HG03159 (cell line): ENCODE measurements at regions not wholly inside any gene's neighbourhood (a gene's known extent, or its start where the extent isn't known, plus 50 kb on each side); places are given as distances from the start of the nearest gene placed in this dataset.

ENCODE experiments used
- ATAC-seq: cut with Tn5 transposase; IDR thresholded peaks from one replicate; pipeline ENCODE4 v1.9.1; 2021; ENCODE audit warnings: mild to moderate bottlenecking, moderate library complexity; ENCODE audit not compliant: unreplicated experiment

DNA sequence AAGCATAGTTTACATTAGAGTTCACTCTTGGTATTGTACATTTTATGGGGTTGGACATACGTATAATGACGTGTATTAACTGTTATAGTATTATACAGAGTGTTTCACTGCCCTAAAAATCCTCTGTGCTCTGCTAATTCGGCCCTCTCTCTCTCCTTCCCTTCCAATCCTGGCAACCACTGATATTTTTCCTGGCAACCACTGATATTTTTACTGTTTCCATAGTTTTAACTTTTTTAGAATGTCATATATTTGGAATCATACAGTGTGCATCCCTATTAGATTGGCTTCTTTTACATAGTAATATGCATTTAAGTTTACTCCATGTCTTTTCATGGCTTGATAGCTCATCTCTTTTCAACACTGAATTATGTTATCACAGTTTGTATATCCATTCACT is 526.7 kb downstream of the RIT2 start:
- no peak for ATAC-seq

DNA sequence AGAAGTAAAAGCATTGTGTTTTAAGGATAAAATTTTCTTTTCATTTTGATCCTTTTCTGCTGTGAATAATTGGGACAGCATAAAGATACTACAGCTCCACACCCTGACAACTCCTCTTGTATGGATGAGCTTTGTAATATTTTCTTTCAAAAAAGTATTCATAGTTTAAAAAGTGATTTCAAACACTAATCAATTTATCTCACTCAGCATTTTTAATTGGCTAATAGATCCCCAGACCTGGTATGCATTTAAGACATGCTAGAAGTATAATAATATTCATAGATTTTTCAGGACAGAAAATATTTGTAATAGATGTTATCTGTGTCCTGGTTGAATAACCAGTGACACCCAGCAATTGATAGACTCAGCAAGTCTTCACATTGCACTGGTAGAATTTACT is 510.7 kb downstream of the RIT2 start:
- ATAC-seq = no peak

DNA sequence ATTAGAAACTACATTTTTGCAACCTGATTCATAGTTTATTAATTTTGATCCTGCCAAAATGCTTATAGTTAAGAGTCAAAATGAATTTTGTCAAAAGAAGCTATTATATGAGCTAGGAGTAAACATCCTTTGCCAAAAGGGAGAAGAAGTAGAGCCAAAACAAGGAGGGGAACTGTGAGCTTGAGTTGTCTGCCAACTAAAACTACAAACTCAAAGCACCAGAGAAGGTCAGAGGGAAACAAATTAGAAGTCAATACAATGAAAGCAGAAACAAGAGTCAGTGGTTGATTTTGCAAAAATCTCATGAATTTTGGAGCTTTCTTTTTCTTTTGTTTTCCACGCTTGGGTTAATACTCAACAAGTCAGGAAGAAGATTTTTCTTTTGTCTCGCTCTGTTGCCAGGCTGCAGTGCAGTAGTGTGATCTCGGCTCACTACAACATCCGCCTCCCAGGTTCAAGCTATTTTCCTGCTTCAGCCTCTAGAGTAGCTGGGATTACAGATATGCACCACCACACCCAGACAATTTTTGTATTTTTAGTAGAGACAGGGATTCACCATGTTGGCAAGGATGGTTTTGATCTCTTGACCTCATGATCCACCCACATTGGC is 508.5 kb downstream of the RIT2 start:
- no peak for ATAC-seq

DNA sequence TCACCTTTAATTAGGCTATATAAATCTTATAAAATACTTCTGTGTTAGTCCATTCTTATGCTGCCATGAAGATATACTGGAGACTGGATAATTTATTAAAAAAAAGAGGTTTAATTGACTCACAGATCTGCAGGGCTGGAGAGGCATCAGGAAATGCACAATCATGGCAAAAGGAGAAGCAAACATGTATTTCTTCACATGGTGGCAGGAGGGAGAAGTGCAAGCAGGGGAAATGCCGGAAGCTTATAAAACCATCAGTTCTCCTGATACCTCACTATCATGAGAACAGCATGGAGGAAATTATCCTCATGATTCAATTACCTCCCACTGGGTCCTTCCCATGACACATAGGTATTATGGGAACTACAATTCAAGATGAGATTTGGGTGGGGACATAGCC is 504.4 kb downstream of the RIT2 start:
- no peak for ATAC-seq

DNA sequence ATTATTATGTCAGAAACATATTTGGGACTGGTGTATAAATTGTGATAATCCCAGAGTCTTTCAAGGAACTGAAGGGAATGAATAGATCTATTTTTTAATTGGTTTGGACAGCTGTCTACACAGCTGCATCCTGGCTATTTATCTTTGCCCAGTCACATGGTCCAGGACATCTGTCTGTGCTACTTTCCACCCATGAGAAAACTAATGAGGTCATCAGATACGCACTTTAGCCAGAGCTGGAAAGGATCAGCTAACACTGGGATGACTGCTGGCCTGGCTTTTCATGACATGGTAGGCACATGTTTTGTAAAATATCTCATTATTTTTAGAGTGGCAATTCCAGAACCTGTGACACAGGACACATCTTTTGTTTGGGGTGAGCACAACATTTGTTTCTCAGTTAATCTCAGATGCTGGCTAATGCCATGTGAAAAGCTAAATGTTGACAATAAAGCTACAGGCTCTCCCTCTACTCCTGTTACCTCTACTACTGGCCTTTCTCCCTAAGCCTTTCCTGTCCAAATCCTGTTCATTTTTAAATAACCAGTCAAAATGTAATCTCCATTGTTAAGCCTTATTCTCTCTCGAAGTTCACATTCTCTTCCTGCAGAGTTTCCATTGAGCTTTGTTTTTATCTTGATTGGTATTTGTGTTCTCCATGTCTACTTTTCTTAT is 500.7 kb downstream of the RIT2 start:
- no peak for ATAC-seq

DNA sequence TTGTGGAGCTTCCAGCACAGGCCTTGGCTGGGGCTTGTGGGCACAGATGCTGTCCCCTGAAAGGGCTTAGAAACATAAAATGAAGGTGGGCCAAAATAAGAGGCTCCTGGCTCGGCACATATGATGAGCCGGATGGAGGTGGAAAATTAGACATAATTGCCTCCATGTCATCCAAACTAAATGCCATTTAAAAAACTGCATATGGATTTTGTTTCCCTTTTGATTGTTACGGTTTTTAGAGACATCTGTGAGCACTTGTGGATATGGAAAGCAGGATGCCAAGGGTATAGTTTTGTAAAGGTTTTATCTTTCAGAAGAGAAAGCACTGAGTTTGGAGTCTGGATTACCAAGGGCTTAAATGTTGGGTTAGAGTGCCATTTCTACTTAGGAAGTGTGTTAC is 498.3 kb downstream of the RIT2 start:
- ATAC-seq = no peak

DNA sequence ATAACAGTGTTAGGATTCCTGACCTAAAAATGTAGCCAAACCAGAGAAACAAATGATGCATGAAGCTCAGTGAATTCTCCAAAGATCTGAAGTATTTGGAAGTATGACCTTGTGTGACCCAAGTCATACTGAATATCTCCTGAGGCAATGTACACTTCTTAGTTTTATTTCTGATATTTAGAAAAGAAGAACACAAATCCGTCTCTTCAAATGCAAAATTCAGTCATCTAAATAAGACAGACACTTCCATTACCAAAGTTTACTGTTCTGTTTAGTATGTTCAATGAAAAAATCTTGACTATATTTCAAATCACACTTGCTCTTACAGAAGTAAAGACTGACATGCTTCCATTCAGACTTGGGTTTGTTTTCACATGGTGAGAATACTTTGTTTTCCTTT is 495.7 kb downstream of the RIT2 start:
- ATAC-seq = no peak

DNA sequence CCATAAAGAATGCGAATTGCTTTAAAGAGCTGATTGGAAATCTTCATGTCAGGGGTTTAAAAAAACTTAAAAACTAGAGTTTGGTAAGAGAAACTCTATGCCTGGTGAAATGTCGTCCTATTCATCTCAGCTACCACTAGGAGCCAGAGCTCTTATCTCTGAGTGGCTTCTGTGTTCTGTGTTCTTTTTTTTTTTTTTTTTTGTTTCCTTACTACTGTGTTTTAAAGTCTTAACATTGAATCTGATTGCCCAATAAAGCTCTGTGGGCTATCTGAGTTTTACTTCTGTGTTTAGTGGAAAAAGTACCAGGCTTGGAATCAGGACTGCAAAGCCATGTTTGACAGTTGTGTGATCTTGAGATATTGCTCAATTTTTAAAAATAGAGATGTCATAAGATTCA is 494.8 kb downstream of the RIT2 start:
- no peak for ATAC-seq

DNA sequence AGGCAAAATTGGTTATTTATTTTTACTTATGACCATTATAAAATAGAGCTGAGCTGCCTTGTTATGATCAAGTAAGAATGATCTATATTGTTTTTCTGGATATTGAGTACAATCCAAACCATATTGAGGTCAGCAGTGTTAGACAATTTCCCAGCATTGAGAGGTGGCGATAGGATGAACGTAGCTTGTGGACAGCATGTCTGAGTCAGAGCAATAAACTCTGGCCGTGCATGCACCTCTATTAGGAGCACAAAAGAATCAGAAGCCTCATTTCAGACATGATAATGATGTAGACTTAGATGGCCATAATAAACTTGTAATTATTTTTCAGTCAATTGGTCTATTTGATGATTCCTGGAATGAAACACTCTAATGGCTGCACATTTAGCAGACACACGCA is 491.6 kb downstream of the RIT2 start:
- no peak for ATAC-seq

DNA sequence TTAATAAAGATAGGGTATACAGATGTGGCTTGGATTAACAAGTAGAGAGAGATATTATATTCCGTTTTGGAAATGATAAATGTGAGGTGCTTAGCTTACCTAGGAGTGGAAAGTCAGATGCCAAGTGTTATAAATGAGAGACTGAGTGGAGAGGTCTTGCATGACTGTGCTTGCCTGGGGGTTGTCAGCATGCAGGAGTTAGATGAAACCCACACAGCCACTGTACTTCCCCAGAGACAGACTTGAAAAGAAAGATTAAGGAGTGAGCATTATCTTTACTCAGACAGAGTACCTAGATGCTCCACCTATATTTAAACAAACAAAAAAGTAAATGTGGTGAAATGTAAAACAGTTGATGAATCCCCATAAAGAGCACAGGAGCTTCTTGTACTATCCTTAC is 482.7 kb downstream of the RIT2 start:
- ATAC-seq = no peak

DNA sequence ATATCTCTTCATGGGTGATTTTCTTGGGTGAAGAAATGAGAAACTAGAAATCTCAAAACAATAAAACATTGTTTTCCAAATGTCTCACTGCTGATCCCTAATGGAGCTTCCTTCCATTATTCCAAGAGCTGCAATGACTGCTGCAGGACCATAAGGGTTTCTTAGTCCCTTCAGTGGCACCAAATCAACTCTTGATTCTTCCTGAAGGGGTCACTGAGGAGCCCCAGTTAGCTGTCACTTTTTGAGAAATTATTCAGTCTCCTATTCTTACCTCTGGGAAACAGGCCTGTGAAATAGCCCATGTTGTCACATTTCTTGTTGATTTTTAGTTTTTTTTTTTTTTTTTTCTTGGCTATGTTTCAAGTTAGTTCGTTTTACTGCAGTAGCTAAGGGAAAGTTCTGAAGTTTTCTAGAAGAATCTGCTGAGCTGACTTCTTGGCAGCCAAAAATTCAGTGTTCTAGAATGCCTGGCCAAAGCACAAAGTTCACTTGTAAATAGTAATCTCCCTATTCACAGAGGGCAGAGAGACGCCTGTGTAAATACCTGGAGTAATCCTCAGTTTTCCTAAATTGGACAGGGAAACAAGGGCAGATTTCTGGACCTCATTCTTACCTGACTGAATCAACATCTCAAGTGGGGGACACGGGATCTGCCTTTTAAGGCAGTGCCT is 480.0 kb downstream of the RIT2 start:
- no peak for ATAC-seq

DNA sequence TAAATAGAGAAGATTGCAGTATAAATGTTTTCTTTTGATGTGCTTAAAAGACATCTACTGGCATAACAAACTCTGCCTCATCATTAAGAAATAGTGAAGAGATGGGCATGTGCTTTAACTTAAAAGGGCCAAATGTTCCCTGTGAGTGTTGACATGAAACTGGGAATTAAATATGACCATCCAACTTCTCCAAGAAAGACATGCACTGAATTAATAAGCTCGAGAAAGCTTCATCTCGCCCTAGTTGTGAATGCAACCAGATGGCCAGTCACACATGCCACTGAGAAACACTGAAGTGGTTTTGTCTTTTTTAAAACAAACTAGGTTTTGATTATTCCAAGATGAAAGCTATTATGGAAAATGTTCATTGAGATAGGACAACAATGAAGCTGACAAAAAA is 479.2 kb downstream of the RIT2 start:
- no peak for ATAC-seq

DNA sequence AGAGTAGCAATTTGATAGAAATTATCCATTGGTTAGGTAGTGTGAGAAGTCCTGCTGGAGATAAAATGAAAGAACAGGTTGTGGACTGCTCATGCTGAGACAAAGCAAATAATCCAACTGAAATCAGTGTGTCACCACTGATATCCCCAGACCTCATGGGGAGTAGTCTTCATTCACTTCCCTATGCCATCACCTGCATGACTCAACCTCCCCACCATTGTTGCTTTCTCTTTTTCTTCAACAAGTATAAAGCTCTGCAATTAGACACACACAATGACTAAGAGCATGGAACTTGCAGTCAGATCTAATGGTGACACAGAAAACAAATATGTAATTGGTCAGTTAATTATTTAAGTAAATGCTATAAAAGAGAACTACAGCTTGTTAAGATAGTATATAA is 475.3 kb downstream of the RIT2 start:
- no peak for ATAC-seq

DNA sequence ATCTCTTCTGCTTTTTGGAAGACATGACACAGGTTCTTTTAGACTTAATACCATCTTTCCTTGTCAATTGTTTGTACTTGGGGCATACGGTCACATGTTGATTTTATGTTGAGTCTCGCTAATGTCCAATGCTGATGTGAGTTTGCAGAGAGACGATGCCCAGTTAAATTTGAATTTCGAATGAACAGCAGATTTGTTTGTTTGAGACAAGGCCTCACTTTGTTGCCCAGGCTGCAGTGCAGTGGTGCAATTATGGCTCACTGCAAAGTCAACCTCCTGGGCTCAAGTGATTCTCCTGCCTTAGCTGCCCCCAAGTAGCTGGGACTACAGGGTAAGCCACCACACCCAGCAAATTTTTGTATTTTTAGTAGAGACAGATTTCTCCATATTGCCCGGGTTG is 473.5 kb downstream of the RIT2 start:
- no peak for ATAC-seq

DNA sequence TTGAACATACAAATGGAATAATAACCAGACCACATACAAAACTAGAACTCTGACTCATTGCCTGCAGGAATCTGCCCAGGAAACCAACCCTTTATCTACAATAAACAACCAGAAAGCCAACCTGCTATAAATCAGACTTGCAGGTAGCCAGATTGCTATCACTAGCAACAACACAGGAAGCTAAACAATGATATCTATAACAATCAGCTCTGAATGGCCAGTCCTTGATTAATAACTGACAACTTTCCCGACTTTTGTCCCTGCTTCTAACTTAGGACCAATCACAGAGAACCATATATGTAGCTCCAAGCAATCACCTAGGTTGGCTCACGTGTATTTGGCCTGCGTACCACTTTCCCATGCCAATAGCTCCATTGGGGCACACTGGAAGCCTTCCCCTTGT is 470.8 kb downstream of the RIT2 start:
- no peak for ATAC-seq

DNA sequence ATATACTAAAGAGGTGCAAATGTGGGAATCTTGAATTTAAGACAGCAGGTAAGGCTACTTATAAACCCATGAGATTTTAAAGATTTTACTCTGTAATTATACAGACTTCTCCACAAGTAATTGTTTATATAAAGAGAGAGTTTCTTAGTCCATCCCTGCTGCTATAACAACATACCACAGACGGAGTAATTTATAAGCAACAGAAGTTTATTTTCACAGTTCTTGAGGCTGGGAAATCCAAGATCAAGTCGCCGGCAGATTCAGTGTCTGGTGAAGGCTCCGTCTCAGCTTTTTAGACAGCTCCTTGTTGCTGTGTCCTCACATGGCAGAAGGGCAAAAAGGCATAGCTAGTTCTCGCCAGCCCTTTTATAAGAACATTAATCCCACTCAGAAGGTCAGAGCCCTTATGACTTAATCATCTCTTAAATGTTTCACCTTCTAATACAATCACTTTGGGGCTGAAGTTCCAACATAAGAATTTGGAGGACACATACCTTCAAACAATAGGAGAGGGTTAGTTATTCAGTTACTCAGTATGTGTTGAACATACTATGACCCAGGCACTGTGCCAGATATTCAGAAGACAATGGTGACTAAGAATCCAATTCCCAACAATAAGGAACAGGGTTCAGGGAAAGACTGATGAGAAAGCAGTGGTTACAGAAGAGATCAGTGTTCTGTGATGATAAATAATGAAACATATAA is 466.0 kb downstream of the RIT2 start:
- ATAC-seq = no peak

DNA sequence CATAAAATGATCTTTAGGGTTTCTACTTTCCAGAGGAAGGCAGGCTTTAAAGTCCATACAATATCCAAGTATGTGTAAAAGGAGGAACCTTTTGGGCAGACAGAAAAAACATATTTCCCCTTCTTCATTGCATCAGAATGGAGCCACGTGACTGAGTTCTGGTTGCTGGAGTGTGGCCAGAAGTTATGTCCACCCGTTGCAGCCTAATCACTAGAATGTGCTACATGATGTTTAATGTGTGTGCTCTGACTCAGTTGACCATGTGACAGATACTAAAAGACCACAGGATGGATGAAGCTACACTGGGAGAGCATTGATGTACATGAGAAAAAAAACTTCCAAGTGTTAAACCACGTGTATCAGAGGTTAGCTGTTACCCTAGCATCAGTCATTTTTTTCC is 460.9 kb downstream of the RIT2 start:
- no peak for ATAC-seq

DNA sequence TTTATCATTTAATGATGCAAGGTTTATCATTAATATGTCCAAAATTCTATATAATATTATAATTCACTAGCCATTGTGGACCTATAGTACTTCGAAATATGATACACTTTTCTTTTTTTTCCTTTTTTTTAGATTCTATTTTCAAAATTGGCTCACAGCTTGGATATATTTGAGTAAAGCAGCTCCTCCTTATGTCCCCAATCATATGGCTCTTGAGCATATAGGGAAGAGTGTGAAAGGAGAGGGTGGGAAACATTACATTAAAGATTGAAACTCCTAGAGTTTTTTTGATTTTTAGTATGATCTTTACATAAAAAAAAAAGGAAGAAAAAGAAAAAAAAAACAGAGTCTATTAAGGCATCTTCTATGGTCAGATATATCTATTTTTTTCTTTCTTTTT is 457.9 kb downstream of the RIT2 start:
- ATAC-seq = no peak

DNA sequence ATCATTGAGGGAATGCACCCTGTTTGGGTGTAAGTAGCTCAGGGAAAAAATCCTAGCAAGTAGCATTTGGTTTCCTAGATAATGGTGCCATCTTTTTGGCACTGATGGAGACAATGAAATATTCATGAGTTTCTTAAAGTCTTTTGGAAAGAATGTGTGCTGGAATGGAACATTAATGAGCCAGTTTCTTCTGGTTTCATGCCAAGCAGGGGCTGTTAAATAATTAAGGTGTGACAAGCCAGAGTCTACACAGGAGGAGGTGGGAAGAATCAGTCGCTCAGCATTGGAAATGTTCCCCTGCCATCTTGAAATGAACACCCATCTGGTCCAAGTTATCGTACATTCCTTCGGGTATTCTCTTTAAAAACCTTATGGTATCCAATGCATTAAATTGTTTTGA is 457.3 kb downstream of the RIT2 start:
- ATAC-seq = no peak

DNA sequence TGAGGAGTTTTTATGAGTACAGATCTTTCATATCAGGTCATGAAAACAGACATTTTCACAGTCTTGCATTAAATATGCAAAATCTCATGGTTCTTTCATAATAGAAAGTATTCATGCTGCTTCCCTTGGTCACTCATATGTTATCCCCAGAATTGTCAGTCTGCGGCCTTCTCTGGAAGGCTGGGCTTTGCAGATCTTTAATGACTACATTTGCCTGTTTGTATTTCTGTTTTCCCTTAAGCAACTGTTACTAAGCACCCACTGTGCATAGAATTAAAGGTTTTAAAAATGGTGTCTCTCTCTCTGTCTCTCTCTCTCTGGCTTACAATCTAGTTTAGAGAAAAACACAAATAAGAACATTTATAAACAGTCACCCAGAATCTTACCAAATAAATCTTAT is 456.3 kb downstream of the RIT2 start:
- no peak for ATAC-seq

DNA sequence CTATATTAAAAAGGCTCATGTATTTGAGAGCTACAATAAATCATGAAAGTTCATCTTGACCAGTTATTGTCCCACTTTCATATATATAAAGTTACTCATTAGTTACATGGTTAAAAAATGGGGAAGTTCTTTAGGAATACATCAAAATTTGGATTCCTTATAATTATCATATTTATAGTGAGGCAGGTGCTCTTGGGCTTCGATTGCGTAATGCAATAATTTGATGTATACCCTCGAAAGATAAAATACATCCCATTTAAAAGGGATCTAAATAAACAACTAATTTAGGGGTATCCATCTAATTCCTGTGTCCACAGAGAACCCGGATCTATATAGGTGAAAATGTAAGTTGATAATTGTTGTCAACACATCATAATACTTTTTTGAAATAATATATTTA is 444.6 kb downstream of the RIT2 start:
- ATAC-seq = no peak

DNA sequence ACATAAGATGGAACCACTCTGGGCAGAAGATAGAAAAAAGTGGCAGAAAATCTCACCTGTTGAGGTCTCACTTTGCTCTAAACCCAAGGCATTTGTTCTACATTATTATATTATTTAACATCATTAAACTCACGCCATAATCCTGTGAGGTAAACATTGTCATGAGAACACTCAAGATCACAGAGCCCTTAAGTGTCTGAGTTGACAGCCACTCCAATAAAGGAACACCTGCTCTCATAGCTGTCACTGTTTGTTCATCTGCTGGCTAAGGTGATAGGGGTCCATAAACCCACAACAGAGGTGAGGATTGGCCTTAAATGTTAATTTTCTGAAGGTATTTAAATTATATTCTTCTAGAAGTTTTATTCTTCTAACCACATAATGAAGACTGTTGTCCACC is 439.7 kb downstream of the RIT2 start:
- ATAC-seq = no peak
